ENCODE measurements at regions not wholly inside any gene's neighbourhood (a gene's known extent, or its start where the extent isn't known, plus 50 kb on each side); places are given as distances from the start of the nearest gene placed in this dataset.

DNA sequence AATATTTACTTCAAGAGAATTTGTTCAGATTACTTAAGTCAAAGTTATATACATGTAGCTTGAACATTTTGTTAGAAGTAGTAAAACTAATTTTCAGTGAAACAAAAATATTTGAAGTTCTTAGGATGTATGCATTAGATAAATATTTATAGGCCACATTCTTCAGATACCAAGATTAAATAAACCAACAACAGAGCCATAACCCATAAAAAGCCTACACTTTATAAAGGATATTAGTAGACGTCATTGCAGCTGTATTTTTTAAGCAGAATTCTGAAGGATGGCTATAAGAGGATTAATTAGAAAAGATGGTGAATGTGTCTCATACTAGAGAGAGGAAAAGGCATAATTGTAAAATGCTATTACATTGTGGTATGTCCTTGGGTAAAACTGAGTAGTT lies 449.7 kb upstream of the ALCAM start:
- no peak for FAIRE-seq
- Histone ChIP-seq H3K9ac (ENCODE audit: control insufficient read depth, extremely low read depth, insufficient read depth, low read length) (no peak overlapping the region), H4K20me1 (ENCODE audit: control insufficient read depth, extremely low read depth, insufficient read depth, low read length) (no peaks in the 10 kb centered on the region), H3K36me3 (ENCODE audit: control insufficient read depth in 2 of 2, extremely low read depth in 1 of 2, insufficient read depth in 2 of 2, low read length in 2 of 2) (no peaks in the 10 kb centered on the region), H3K79me2 (ENCODE audit: control insufficient read depth, insufficient read depth, low read length) (no peaks in the 10 kb centered on the region), H3K9me3 (ENCODE audit: control insufficient read depth, low read depth, low read length) (no peaks in the 10 kb centered on the region), H3K4me1 (ENCODE audit: control insufficient read depth, extremely low read depth, insufficient read depth, low read length) (no peaks in the 10 kb centered on the region), H2AFZ (ENCODE audit: control insufficient read depth, low read length) (no peak overlapping the region), H3K27me3 (ENCODE audit: control insufficient read depth, extremely low read depth, insufficient read depth, low read length) (no peaks in the 10 kb centered on the region), H3K27ac (ENCODE audit: control insufficient read depth, insufficient read depth, low read length) (no peak overlapping the region), H3K4me3 (ENCODE audit: control insufficient read depth in 2 of 3, extremely low read depth in 1 of 3, insufficient read depth in 2 of 3, low read depth in 1 of 3, low read length in 3 of 3) (no peak overlapping the region), H3K4me2 (ENCODE audit: control insufficient read depth, extremely low read depth, insufficient read depth, low read depth, low read length) (no peak overlapping the region), H3K9me1 (ENCODE audit: control insufficient read depth, extremely low read depth, insufficient read depth, low read length) (no peaks in the 10 kb centered on the region)
- DNase-seq (ENCODE audit: low read depth, low spot score) = no peak
- dilution Hi-C loops (cut with MboI; ENCODE audit: extremely low pct_ligation_motif_present, low sequenced_read_pairs) = no loop called here
- TF ChIP-seq CTCF (optimal IDR thresholded peaks at IDR 0.05 in 1 of 3, IDR thresholded peaks at IDR 0.05 in 1 of 3, conservative IDR thresholded peaks at IDR 0.05 in 1 of 3; ENCODE audit: extremely low read depth in 1 of 3, insufficient read depth in 2 of 3, low read length in 3 of 3) = no peak
- no peak for TF ChIP-seq EZH2 (IDR thresholded peaks at IDR 0.05; ENCODE audit: low read length)

DNA sequence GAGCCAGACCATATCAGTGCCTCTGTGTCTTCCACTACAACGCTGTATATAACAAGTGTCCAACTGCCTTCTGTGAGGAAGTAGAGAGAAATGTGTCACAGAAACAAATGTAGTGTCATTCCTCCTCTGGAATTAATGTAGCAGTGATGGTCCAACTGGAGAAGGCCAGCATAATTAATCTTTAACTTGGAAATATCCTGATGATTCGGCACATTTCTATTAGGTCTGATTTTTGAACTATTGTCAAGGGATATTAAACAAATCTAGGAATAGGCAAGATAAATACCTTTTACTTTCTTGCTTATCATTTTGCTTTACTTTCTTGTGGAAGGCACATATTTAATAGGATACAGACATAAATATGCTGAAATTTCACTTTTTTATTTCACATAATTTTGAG lies 446.2 kb upstream of the ALCAM start:
- DNase-seq (ENCODE audit: low read depth, low spot score) (no peak), FAIRE-seq (no peak)
- Histone ChIP-seq H2AFZ (ENCODE audit: control insufficient read depth, low read length) (no peak overlapping the region), H3K27me3 (ENCODE audit: control insufficient read depth, extremely low read depth, insufficient read depth, low read length) (no peaks in the 10 kb centered on the region), H3K4me1 (ENCODE audit: control insufficient read depth, extremely low read depth, insufficient read depth, low read length) (no peaks in the 10 kb centered on the region), H3K4me3 (ENCODE audit: control insufficient read depth in 2 of 3, extremely low read depth in 1 of 3, insufficient read depth in 2 of 3, low read depth in 1 of 3, low read length in 3 of 3) (no peak overlapping the region), H3K4me2 (ENCODE audit: control insufficient read depth, extremely low read depth, insufficient read depth, low read depth, low read length) (no peak overlapping the region), H3K27ac (ENCODE audit: control insufficient read depth, insufficient read depth, low read length) (no peak overlapping the region), H4K20me1 (ENCODE audit: control insufficient read depth, extremely low read depth, insufficient read depth, low read length) (no peaks in the 10 kb centered on the region), H3K9me3 (ENCODE audit: control insufficient read depth, low read depth, low read length) (no peaks in the 10 kb centered on the region), H3K9me1 (ENCODE audit: control insufficient read depth, extremely low read depth, insufficient read depth, low read length) (no peaks in the 10 kb centered on the region), H3K79me2 (ENCODE audit: control insufficient read depth, insufficient read depth, low read length) (no peaks in the 10 kb centered on the region), H3K36me3 (ENCODE audit: control insufficient read depth in 2 of 2, extremely low read depth in 1 of 2, insufficient read depth in 2 of 2, low read length in 2 of 2) (no peaks in the 10 kb centered on the region), H3K9ac (ENCODE audit: control insufficient read depth, extremely low read depth, insufficient read depth, low read length) (no peak overlapping the region)
- TF ChIP-seq CTCF (optimal IDR thresholded peaks at IDR 0.05 in 1 of 3, IDR thresholded peaks at IDR 0.05 in 1 of 3, conservative IDR thresholded peaks at IDR 0.05 in 1 of 3; ENCODE audit: extremely low read depth in 1 of 3, insufficient read depth in 2 of 3, low read length in 3 of 3) = no peak
- TF ChIP-seq EZH2 (IDR thresholded peaks at IDR 0.05; ENCODE audit: low read length) = no peak
- dilution Hi-C loops (cut with MboI; ENCODE audit: extremely low pct_ligation_motif_present, low sequenced_read_pairs) = no loop called here
